ENCODE measurements at regions not wholly inside any gene's neighbourhood (a gene's known extent, or its start where the extent isn't known, plus 50 kb on each side); places are given as distances from the start of the nearest gene placed in this dataset.

DNA sequence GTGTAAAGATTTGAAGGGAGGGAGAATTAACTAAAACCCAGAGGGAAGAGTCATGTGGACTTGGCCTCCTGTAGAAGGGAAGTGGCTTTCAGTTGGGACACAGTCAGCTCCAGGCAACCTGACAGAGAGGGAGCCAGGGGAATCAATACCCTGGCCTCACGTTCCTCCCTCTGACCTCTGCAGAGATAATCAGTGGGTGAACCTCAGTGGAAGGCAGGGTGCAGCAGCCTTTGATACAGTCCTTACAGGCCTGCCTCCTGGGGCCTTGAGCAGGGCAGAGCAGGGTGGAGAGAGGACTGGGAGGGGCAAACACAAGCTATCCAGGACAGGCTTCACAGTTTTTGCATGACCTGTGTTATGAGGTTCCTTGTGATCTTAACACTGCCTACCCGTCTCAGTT, 61.9 kb upstream of the GPBP1 start:
- no peak overlapping the region for H3K4me3 ChIP-seq
- DNase-seq (no peak), FAIRE-seq (no peak), ATAC-seq (no peak)
- H3K27ac ChIP-seq, result no peak overlapping the region
- no peaks in the 10 kb centered on the region for H3K36me3 ChIP-seq
- TF ChIP-seq, protein P1, sequence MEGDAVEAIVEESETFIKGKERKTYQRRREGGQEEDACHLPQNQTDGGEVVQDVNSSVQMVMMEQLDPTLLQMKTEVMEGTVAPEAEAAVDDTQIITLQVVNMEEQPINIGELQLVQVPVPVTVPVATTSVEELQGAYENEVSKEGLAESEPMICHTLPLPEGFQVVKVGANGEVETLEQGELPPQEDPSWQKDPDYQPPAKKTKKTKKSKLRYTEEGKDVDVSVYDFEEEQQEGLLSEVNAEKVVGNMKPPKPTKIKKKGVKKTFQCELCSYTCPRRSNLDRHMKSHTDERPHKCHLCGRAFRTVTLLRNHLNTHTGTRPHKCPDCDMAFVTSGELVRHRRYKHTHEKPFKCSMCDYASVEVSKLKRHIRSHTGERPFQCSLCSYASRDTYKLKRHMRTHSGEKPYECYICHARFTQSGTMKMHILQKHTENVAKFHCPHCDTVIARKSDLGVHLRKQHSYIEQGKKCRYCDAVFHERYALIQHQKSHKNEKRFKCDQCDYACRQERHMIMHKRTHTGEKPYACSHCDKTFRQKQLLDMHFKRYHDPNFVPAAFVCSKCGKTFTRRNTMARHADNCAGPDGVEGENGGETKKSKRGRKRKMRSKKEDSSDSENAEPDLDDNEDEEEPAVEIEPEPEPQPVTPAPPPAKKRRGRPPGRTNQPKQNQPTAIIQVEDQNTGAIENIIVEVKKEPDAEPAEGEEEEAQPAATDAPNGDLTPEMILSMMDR (IDR thresholded peaks at IDR 0.05), result no peak
- intact Hi-C loops (cut with DNase I), result no loop called here
- H3K27me3 ChIP-seq, result no peaks in the 10 kb centered on the region
- WGBS, 2 donors, result 42 to 51% methylated on average over 2 of the region's 2 CpGs
- H3K9me3 ChIP-seq, result no peaks in the 10 kb centered on the region
- H3K4me1 ChIP-seq, result no peaks in the 10 kb centered on the region

DNA sequence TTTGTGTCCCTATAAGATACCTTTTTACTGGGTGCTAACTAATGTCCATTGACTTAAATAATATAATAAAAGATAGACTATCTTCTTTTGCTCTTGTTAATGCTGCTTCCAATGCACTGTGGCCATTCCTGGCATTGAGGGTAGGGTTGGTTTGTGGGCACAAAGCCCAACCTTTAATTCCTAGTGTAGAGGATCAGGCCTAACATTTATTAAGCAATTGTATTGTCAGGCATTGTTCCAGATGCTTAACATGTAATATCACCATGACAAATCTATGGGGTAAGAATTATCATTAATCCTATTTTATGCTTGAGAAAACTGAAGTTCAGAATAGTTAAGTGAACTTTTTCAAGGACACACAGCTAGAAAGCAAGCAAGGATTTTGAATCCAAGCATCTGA, 60.4 kb upstream of the GPBP1 start:
- Histone ChIP-seq H3K27me3 (no peaks in the 10 kb centered on the region), H3K36me3 (no peaks in the 10 kb centered on the region), H3K9me3 (no peaks in the 10 kb centered on the region), H3K4me3 (no peak overlapping the region), H3K27ac (no peak overlapping the region), H3K4me1 (no peaks in the 10 kb centered on the region)
- DNase-seq (no peak), ATAC-seq (no peak), FAIRE-seq (no peak)
- intact Hi-C loops (cut with DNase I), result no loop called here
- TF ChIP-seq, protein P1 (IDR thresholded peaks at IDR 0.05), result no peak

DNA sequence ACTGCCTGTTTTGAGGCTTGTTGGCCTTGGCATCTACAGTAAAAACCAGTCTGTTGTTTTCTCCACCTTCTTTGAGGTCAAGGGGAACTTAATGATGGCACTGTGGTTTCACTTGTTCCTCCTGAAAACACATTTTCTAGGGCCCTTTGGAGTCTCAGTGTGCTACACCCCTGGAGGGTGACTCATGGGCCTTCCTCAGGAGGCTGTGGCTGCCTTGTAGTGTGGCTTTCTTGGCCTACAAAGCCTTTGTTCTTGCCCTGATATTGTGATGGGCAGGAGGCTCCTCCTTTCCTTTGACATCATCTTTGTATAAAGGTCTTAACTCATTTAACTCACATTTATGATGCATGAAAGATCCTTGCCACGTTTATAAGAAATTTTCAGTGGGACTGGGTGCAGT, 56.3 kb upstream of the GPBP1 start:
- Histone ChIP-seq H3K9me3 (no peaks in the 10 kb centered on the region), H3K27me3 (no peaks in the 10 kb centered on the region), H3K4me3 (no peak overlapping the region), H3K4me1 (no peaks in the 10 kb centered on the region), H3K36me3 (no peaks in the 10 kb centered on the region), H3K27ac (no peak overlapping the region)
- TF ChIP-seq, protein P1 (IDR thresholded peaks at IDR 0.05), result no peak
- DNase-seq (no peak), FAIRE-seq (no peak), ATAC-seq (no peak)
- intact Hi-C loops (cut with DNase I), result no loop called here
- 23 to 32% methylated on average over 1 of the region's 1 CpG for WGBS, 2 donors

DNA sequence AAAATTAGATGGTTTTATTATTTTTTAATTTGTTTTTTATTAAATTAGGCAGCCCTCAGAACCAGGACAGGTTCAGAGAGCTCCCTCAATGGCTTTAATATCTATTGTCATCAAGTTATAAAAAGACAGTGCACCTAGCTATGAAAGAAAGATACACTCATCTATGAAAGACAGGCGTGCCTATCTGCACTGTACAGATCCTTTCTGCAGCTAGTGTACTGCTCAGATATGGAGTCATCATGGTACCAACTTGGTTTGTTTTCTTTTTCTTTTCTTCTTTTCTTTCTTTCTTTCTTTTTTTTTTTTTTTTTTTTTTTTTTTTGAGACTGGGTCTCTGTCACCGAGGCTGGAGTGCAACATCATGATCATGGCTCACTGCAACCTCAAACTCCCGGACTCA, 54.8 kb upstream of the GPBP1 start:
- ATAC-seq (no peak), DNase-seq (no peak), FAIRE-seq (no peak)
- TF ChIP-seq, protein P1 (IDR thresholded peaks at IDR 0.05), result no peak
- H3K4me1 ChIP-seq, result no peaks in the 10 kb centered on the region
- H3K27me3 ChIP-seq, result no peaks in the 10 kb centered on the region
- no peaks in the 10 kb centered on the region for H3K36me3 ChIP-seq
- no peak overlapping the region for H3K27ac ChIP-seq
- 82 to 83% methylated on average over 3 of the region's 3 CpGs for WGBS, 2 donors
- no peaks in the 10 kb centered on the region for H3K9me3 ChIP-seq
- intact Hi-C loops (cut with DNase I), result no loop called here
- H3K4me3 ChIP-seq, result no peak overlapping the region

DNA sequence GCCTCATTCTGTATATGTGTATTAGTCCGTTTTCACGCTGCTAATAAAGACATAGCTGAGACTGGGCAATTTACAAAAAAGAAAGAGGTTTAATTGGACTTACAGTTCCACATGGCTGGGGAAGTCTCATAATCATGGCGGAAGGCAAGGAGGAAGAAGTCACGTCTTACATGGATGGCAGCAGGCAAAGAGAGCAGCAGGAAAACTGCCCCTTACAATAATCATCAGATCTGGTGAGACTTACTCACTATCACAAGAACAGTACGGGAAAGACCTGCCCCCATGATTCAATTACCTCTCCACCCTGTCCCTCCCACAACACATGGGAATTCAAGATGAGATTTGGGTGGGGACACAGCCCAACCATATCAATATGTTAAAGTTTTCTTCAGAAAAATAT, 49.8 kb upstream of the GPBP1 start:
- Histone ChIP-seq H3K36me3 (no peaks in the 10 kb centered on the region), H3K4me1 (no peaks in the 10 kb centered on the region), H3K27ac (no peak overlapping the region), H3K4me3 (no peak overlapping the region), H3K27me3 (no peaks in the 10 kb centered on the region), H3K9me3 (no peaks in the 10 kb centered on the region)
- FAIRE-seq (no peak), DNase-seq (no peak), ATAC-seq (no peak)
- TF ChIP-seq, protein P1 (IDR thresholded peaks at IDR 0.05), result no peak
- WGBS, 2 donors, result 89 to 98% methylated on average over 5 of the region's 5 CpGs
- intact Hi-C loops (cut with DNase I), result no loop called here
